ENCODE measurements at regions not wholly inside any gene's neighbourhood (a gene's known extent, or its start where the extent isn't known, plus 50 kb on each side); places are given as distances from the start of the nearest gene placed in this dataset.

GRCh38 chr6:90658497-90658896 lies 71.6 kb upstream of the MAP3K7 start:
- DNase-seq (ENCODE audit: extremely low read depth, insufficient read length) = no peak
- H3K27me3 ChIP-seq (replicated peaks; ENCODE audit: control insufficient read depth, insufficient read depth, low read length) = no peaks in the 10 kb centered on the region
- TF ChIP-seq CTCF (IDR thresholded peaks at IDR 0.05; ENCODE audit: insufficient read depth, low read length, poor library complexity, severe bottlenecking) = no peak
- H3K36me3 ChIP-seq (ENCODE audit: control insufficient read depth, insufficient read depth, low read length) = no peaks in the 10 kb centered on the region
- H3K4me3 ChIP-seq (replicated peaks; ENCODE audit: low read depth, low read length) = no peak overlapping the region

GRCh38 chr6:90656325-90656724 lies 69.5 kb upstream of the MAP3K7 start:
- Histone ChIP-seq H3K36me3 (ENCODE audit: control insufficient read depth, insufficient read depth, low read length) (no peaks in the 10 kb centered on the region), H3K4me3 (replicated peaks; ENCODE audit: low read depth, low read length) (no peak overlapping the region), H3K27me3 (replicated peaks; ENCODE audit: control insufficient read depth, insufficient read depth, low read length) (no peaks in the 10 kb centered on the region; the same call in 1 of the 2 replicates)
- DNase-seq (ENCODE audit: extremely low read depth, insufficient read length) = no peak
- no peak for TF ChIP-seq CTCF (IDR thresholded peaks at IDR 0.05; ENCODE audit: insufficient read depth, low read length, poor library complexity, severe bottlenecking)

- no peaks in the 10 kb centered on the region for H3K36me3 ChIP-seq (ENCODE audit: control insufficient read depth, insufficient read depth, low read length)
- TF ChIP-seq CTCF (IDR thresholded peaks at IDR 0.05; ENCODE audit: insufficient read depth, low read length, poor library complexity, severe bottlenecking) = no peak
- no peak overlapping the region for H3K4me3 ChIP-seq (replicated peaks; ENCODE audit: low read depth, low read length)
- no peak for DNase-seq (ENCODE audit: extremely low read depth, insufficient read length)
- no peaks in the 10 kb centered on the region; the same call in 1 of the 2 replicates for H3K27me3 ChIP-seq (replicated peaks; ENCODE audit: control insufficient read depth, insufficient read depth, low read length)
These were observed 67.9 kb upstream of the MAP3K7 start for GRCh38 chr6:90654806-90655205.

- Histone ChIP-seq H3K4me3 (replicated peaks; ENCODE audit: low read depth, low read length) (no peak overlapping the region), H3K27me3 (replicated peaks; ENCODE audit: control insufficient read depth, insufficient read depth, low read length) (no peaks in the 10 kb centered on the region; the same call in 1 of the 2 replicates), H3K36me3 (ENCODE audit: control insufficient read depth, insufficient read depth, low read length) (no peaks in the 10 kb centered on the region)
- no peak for DNase-seq (ENCODE audit: extremely low read depth, insufficient read length)
- no peak for TF ChIP-seq CTCF (IDR thresholded peaks at IDR 0.05; ENCODE audit: insufficient read depth, low read length, poor library complexity, severe bottlenecking)
These were observed 67.3 kb upstream of the MAP3K7 start for GRCh38 chr6:90654166-90654565.

- no peak overlapping the region for H3K4me3 ChIP-seq (replicated peaks; ENCODE audit: low read depth, low read length)
- H3K27me3 ChIP-seq (replicated peaks; ENCODE audit: control insufficient read depth, insufficient read depth, low read length) = no peaks in the 10 kb centered on the region; the same call in 1 of the 2 replicates
- TF ChIP-seq CTCF (IDR thresholded peaks at IDR 0.05; ENCODE audit: insufficient read depth, low read length, poor library complexity, severe bottlenecking) = no peak
- H3K36me3 ChIP-seq (ENCODE audit: control insufficient read depth, insufficient read depth, low read length) = no peaks in the 10 kb centered on the region
- DNase-seq (ENCODE audit: extremely low read depth, insufficient read length) = no peak
These were observed 66.9 kb upstream of the MAP3K7 start for GRCh38 chr6:90653750-90654149.
